DOHH2 (cell line): ENCODE measurements at regions not wholly inside any gene's neighbourhood (a gene's known extent, or its start where the extent isn't known, plus 50 kb on each side); places are given as distances from the start of the nearest gene placed in this dataset.

Experiments used
- H3F3A ChIP-seq: fragments of 200-600 bp; sonication (generic), shearing (Covaris generic); 2 replicates; pipeline ENCODE4 v1.6.0; 2016; ENCODE audit warnings: antibody characterized with exemption, mild to moderate bottlenecking; ENCODE audit not compliant: control insufficient read depth, insufficient read depth
- H3K27ac ChIP-seq: fragments of 200-600 bp; sonication (generic); 2 replicates; pipeline ENCODE4 v1.5.1; 2014; ENCODE audit warnings: low read depth, mild to moderate bottlenecking, low read length, moderate library complexity
- H3K27me3 ChIP-seq: fragments of 200-600 bp; sonication (generic); 2 replicates; pipeline ENCODE4 v1.6.1; 2014; ENCODE audit warnings: mild to moderate bottlenecking, low read length, mixed read lengths; ENCODE audit not compliant: control insufficient read depth
- H3K36me3 ChIP-seq: fragments of 200-600 bp; sonication (generic); 2 replicates; pipeline ENCODE4 v1.6.1; 2014; ENCODE audit warnings: mild to moderate bottlenecking, low read length, moderate library complexity, mixed read lengths; ENCODE audit not compliant: control insufficient read depth
- H3K4me1 ChIP-seq: fragments of 200-600 bp; sonication (generic); 2 replicates; pipeline ENCODE4 v1.6.1; 2014; ENCODE audit warnings: mild to moderate bottlenecking, low read length, mixed read lengths; ENCODE audit not compliant: control insufficient read depth
- H3K4me2 ChIP-seq: fragments of 200-600 bp; sonication (generic); 2 replicates; pipeline ENCODE4 v1.6.0; 2014; ENCODE audit warnings: mild to moderate bottlenecking, low read length, moderate library complexity
- H3K4me3 ChIP-seq: fragments of 200-600 bp; sonication (generic); 2 replicates; pipeline ENCODE4 v1.5.1; 2014; ENCODE audit warnings: mild to moderate bottlenecking, low read length, mixed read lengths
- H3K79me2 ChIP-seq: fragments of 200-600 bp; sonication (generic); 2 replicates; pipeline ENCODE4 v1.6.1; 2014; ENCODE audit warnings: mild to moderate bottlenecking, low read length, mixed read lengths; ENCODE audit not compliant: control insufficient read depth
- H3K9me2 ChIP-seq: fragments of 200-600 bp; sonication (generic); replicated peaks from 2 replicates; pipeline ENCODE4 v1.6.1; 2014; ENCODE audit warnings: mild to moderate bottlenecking, low read length, mixed read lengths; ENCODE audit not compliant: control insufficient read depth
- H3K9me3 ChIP-seq: fragments of 200-600 bp; sonication (generic); 2 replicates; pipeline ENCODE4 v1.6.1; 2014; ENCODE audit warnings: antibody characterized with exemption, low read length, mixed read lengths; ENCODE audit not compliant: control insufficient read depth, insufficient read depth
- H4K20me1 ChIP-seq: fragments of 200-600 bp; sonication (generic); 2 replicates; pipeline ENCODE4 v1.6.0; 2014; ENCODE audit warnings: low read depth, mild to moderate bottlenecking, antibody characterized with exemption, low read length, moderate library complexity; ENCODE audit not compliant: control insufficient read depth, insufficient read depth
- EZH2phosphoT487 ChIP-seq: fragments of 200-600 bp; sonication (generic); IDR thresholded peaks from 2 replicates; pipeline ENCODE4 v1.6.1; 2017; ENCODE audit warnings: borderline replicate concordance, mild to moderate bottlenecking, antibody characterized with exemption, low read length, moderate library complexity, mixed read lengths
- TF ChIP-seq, protein P1 (sequence below): fragments of 200-600 bp; sonication (generic); IDR thresholded peaks from one replicate; pipeline ENCODE4 v1.5.1; 2014; ENCODE audit warnings: antibody characterized with exemption, mild to moderate bottlenecking, low read depth, low read length; ENCODE audit not compliant: poor library complexity, severe bottlenecking

DNA sequence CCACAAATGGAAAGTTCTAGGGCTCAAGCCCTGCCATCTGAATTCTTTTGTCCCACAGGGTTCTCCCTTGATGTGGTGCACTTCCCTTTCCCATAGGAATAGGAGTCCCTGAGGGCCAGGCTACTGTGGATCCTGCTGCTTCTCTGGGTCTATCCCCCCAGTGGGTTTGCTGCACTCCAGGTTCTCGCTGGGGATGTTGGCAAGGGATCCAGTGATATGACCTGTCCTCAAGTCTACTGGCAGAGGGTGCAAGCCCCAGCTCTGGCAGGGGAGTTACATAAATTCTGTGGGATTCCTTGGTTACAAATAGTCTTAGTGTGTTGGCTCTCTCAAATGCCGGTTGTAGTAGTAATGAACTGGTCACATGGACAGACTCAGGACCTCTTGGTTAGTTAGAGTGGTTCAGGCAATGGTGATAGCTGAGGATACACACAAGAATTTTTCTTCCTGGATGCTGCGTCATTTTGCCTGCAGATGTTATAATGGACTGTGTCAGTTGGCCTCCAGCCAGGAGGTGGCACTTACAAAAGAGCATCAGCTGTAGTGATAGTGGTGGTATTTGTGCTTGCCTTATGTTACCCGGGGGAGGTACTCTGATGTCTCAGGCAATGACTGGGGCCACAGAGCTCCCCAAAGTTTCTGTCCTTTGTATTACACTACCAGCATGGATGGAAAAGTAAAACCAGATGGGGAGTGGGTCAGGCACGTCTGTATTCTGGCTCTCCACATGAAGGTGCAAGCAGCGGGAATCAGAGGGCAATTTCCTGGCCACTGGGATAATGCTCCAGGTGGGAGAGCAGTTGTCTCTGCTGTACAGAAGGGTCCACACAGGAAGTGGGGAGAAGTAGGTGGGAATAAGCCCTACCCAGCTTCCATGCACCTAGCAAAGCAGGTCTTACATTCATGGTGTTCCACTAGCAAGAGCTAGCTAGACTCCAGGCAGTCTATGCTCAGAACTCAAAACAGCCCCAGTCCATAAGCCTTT is 267.9 kb downstream of the SOX11 start:
- no peak overlapping the region for H3K4me2 ChIP-seq
- H3K4me1 ChIP-seq: no peaks in the 10 kb centered on the region
- H3K4me3 ChIP-seq: no peak overlapping the region
- H3K27ac ChIP-seq: no peak overlapping the region
- no peaks in the 10 kb centered on the region for H3F3A ChIP-seq
- no peaks in the 10 kb centered on the region for H3K9me2 ChIP-seq
- H3K79me2 ChIP-seq: no peaks in the 10 kb centered on the region
- H4K20me1 ChIP-seq: no peaks in the 10 kb centered on the region
- no peaks in the 10 kb centered on the region for H3K36me3 ChIP-seq
- H3K27me3 ChIP-seq: no peaks in the 10 kb centered on the region
- TF ChIP-seq, protein P1, sequence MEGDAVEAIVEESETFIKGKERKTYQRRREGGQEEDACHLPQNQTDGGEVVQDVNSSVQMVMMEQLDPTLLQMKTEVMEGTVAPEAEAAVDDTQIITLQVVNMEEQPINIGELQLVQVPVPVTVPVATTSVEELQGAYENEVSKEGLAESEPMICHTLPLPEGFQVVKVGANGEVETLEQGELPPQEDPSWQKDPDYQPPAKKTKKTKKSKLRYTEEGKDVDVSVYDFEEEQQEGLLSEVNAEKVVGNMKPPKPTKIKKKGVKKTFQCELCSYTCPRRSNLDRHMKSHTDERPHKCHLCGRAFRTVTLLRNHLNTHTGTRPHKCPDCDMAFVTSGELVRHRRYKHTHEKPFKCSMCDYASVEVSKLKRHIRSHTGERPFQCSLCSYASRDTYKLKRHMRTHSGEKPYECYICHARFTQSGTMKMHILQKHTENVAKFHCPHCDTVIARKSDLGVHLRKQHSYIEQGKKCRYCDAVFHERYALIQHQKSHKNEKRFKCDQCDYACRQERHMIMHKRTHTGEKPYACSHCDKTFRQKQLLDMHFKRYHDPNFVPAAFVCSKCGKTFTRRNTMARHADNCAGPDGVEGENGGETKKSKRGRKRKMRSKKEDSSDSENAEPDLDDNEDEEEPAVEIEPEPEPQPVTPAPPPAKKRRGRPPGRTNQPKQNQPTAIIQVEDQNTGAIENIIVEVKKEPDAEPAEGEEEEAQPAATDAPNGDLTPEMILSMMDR: no peak
- no peak for TF ChIP-seq EZH2phosphoT487
- no peaks in the 10 kb centered on the region for H3K9me3 ChIP-seq

DNA sequence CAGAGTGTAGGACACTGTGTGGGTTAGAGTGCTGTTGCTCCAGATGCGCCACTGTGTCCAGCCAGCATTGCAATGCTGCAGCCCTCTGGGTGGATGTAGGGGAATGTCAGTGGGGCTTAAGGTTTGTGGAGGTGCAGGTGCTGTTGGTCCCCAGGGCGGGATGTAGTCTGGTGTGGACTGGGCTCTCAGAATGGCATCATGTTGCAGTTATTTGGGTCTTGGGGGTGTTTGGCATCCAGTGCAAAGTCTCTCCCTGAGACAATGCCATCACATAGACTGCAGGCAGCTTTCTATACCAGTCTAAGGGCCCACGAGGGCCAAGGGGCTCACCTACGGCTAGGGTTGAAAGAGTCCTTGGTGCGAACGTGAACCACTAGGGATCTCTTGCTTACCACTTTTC is 275.3 kb downstream of the SOX11 start:
- Histone ChIP-seq H4K20me1 (no peaks in the 10 kb centered on the region), H3K79me2 (no peaks in the 10 kb centered on the region), H3K9me2 (no peaks in the 10 kb centered on the region), H3K4me3 (no peak overlapping the region), H3K4me1 (no peaks in the 10 kb centered on the region), H3K9me3 (no peaks in the 10 kb centered on the region), H3K27ac (no peak overlapping the region), H3K4me2 (no peak overlapping the region), H3K27me3 (no peaks in the 10 kb centered on the region), H3K36me3 (no peaks in the 10 kb centered on the region), H3F3A (no peaks in the 10 kb centered on the region)
- TF ChIP-seq, protein P1: no peak
- no peak for TF ChIP-seq EZH2phosphoT487

DNA sequence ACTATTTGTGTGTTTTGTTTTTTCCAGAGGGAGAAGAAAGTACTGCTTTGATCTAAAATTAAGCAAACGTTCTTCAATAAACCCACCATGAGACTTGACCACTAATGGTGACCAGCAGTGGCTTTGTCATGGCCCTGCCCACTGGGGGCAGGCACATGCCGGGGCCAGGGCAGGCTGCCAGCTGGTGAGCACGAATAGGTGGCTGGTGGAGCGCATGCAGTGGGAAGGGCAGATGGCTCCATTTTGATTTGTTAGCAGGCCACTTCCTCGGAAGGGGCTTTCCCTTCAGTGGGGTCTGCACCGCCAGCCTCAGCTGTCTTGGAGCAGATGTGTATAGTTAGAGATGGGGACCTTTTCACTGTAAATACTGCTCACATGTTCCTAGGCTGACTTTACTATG is 277.1 kb downstream of the SOX11 start:
- Histone ChIP-seq H3K27ac (no peak overlapping the region), H3F3A (no peaks in the 10 kb centered on the region), H3K36me3 (no peaks in the 10 kb centered on the region), H3K4me1 (no peaks in the 10 kb centered on the region), H3K9me3 (no peaks in the 10 kb centered on the region), H3K79me2 (no peaks in the 10 kb centered on the region), H4K20me1 (no peaks in the 10 kb centered on the region), H3K27me3 (no peaks in the 10 kb centered on the region), H3K4me3 (no peak overlapping the region), H3K4me2 (no peak overlapping the region), H3K9me2 (no peaks in the 10 kb centered on the region)
- TF ChIP-seq, protein P1: no peak
- TF ChIP-seq EZH2phosphoT487: no peak
